B cell (primary cell): ENCODE measurements at regions not wholly inside any gene's neighbourhood (a gene's known extent, or its start where the extent isn't known, plus 50 kb on each side); places are given as distances from the start of the nearest gene placed in this dataset.

Experiments used
- EZH2 ChIP-seq: IDR thresholded peaks from 2 replicates; pipeline ENCODE4 v1.6.1; 2012; ENCODE audit warnings: borderline replicate concordance, low read depth, mild to moderate bottlenecking, moderate library complexity, low read length; ENCODE audit not compliant: insufficient read depth, poor library complexity, severe bottlenecking
- TF ChIP-seq, protein P1 (sequence below): fragments of 200-600 bp; IDR thresholded peaks from one replicate; pipeline ENCODE4 v1.8.0; 2022; ENCODE audit warnings: antibody characterized with exemption, mild to moderate bottlenecking

GRCh38 chr16:52316241-52316640, 230.7 kb downstream of the TOX3 start:
- TF ChIP-seq, protein P1, sequence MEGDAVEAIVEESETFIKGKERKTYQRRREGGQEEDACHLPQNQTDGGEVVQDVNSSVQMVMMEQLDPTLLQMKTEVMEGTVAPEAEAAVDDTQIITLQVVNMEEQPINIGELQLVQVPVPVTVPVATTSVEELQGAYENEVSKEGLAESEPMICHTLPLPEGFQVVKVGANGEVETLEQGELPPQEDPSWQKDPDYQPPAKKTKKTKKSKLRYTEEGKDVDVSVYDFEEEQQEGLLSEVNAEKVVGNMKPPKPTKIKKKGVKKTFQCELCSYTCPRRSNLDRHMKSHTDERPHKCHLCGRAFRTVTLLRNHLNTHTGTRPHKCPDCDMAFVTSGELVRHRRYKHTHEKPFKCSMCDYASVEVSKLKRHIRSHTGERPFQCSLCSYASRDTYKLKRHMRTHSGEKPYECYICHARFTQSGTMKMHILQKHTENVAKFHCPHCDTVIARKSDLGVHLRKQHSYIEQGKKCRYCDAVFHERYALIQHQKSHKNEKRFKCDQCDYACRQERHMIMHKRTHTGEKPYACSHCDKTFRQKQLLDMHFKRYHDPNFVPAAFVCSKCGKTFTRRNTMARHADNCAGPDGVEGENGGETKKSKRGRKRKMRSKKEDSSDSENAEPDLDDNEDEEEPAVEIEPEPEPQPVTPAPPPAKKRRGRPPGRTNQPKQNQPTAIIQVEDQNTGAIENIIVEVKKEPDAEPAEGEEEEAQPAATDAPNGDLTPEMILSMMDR: no peak
- no peak for TF ChIP-seq EZH2
